ENCODE measurements at regions not wholly inside any gene's neighbourhood (a gene's known extent, or its start where the extent isn't known, plus 50 kb on each side); places are given as distances from the start of the nearest gene placed in this dataset.
"Not testable (repeated sequence)": the region's sequence is repeated elsewhere in the genome, so short reads cannot be mapped to it uniquely, and the experiment has no call there.

- DNase-seq (ENCODE audit: low read depth in 1 of 2, low spot score in 1 of 2); H3K4me1 ChIP-seq; H3K27ac ChIP-seq; FAIRE-seq; H3K9me3 ChIP-seq; H3K4me3 ChIP-seq; POLR2A ChIA-PET; H3K4me2 ChIP-seq; ATAC-seq: not testable (repeated sequence)
- CTCF ChIA-PET = interaction anchor here (1.0 kb wide), 1 partner anchor 154 kb away, joined by 3 read pairs; no protein-coding TSS in a partner anchor
- 80% methylated on average over 25 of the region's 25 CpGs for WGBS (ENCODE audit: missing lambda C conversion rate)
Observed at GRCh38 chr9:6135780-6136179, 79.8 kb upstream of the IL33 start.

- no peak for FAIRE-seq
- POLR2A ChIA-PET = no interaction called here
- 33% methylated on average over 2 of the region's 2 CpGs for WGBS (ENCODE audit: missing lambda C conversion rate)
Observed at GRCh38 chr9:6134661-6135180, 80.9 kb upstream of the IL33 start.

GRCh38 chr9:6133346-6134063 lies 82.1 kb upstream of the IL33 start:
- FAIRE-seq (no peak), DNase-seq (ENCODE audit: low read depth in 1 of 2, low spot score in 1 of 2) (no peak), ATAC-seq (no peak)
- H3K27ac ChIP-seq = no peak overlapping the region
- ChIA-PET CTCF (no interaction called here), POLR2A (no interaction called here)
- no peaks in the 10 kb centered on the region for H3K4me1 ChIP-seq
- no peaks in the 10 kb centered on the region; the same call in 2 of the 3 replicates for H3K9me3 ChIP-seq
- TF ChIP-seq ZSCAN20 (CRISPR knock-in tag; IDR thresholded peaks at IDR 0.05) = no peak
- no peak for TF ChIP-seq NPAS2 (CRISPR knock-in tag; IDR thresholded peaks at IDR 0.05; ENCODE audit: borderline replicate concordance)
- no peak for TF ChIP-seq HMGXB4 (CRISPR knock-in tag; IDR thresholded peaks at IDR 0.05; ENCODE audit: borderline replicate concordance)
- no peak for TF ChIP-seq NR3C1 (IDR thresholded peaks at IDR 0.05)
- TF ChIP-seq FOSB (CRISPR knock-in tag; IDR thresholded peaks at IDR 0.05) = no peak
- no peak for TF ChIP-seq FOXS1 (CRISPR knock-in tag; IDR thresholded peaks at IDR 0.05)
- no peak for TF ChIP-seq CTCF (IDR thresholded peaks at IDR 0.05)
- no peak for TF ChIP-seq BCL3 (IDR thresholded peaks at IDR 0.05)
- no peak for TF ChIP-seq MYC (IDR thresholded peaks at IDR 0.05; ENCODE audit: borderline replicate concordance, low read length)
- no peak for TF ChIP-seq GATA3 (IDR thresholded peaks at IDR 0.05; ENCODE audit: borderline replicate concordance)
- no peak for TF ChIP-seq NFE2L2 (conservative IDR thresholded peaks at IDR 0.05; ENCODE audit: low read length)
- no peak for TF ChIP-seq KDM1A (IDR thresholded peaks at IDR 0.05; ENCODE audit: low read depth)
- no peak for TF ChIP-seq HDAC2 (IDR thresholded peaks at IDR 0.05)
- TF ChIP-seq BHLHE40 (IDR thresholded peaks at IDR 0.05; ENCODE audit: low read depth, low read length) = no peak
- no peak for TF ChIP-seq EP300 (IDR thresholded peaks at IDR 0.05)
- no peak for TF ChIP-seq KDM5A (IDR thresholded peaks at IDR 0.05)
- no peak for TF ChIP-seq FOSL2 (IDR thresholded peaks at IDR 0.05)
- TF ChIP-seq FOSL2 (CRISPR knock-in tag; IDR thresholded peaks at IDR 0.05) = no peak
- H3K4me2 ChIP-seq = no peak overlapping the region
- H3K4me3 ChIP-seq = no peak overlapping the region
- WGBS (ENCODE audit: missing lambda C conversion rate) = 64% methylated on average over 5 of the region's 5 CpGs

More at GRCh38 chr9:6134661-6135180, 80.9 kb upstream of the IL33 start:
- no peak overlapping the region for H3K4me3 ChIP-seq
- CTCF ChIA-PET = interaction anchor here (0.8 to 1.0 kb wide), 2 partner anchors 27 to 155 kb away, joined by 3 to 4 read pairs; no protein-coding TSS in a partner anchor
- DNase-seq (ENCODE audit: low read depth in 1 of 2, low spot score in 1 of 2) (no peak), ATAC-seq (no peak)
- TF ChIP-seq CBX8 (IDR thresholded peaks at IDR 0.05) (no peak), FOSB (CRISPR knock-in tag; IDR thresholded peaks at IDR 0.05) (no peak), EHF (CRISPR knock-in tag; IDR thresholded peaks at IDR 0.05) (no peak), E2F6 (IDR thresholded peaks at IDR 0.05; ENCODE audit: borderline replicate concordance, low read depth) (no peak), JUNB (IDR thresholded peaks at IDR 0.05) (no peak)
- H3K9me3 ChIP-seq = no peaks in the 10 kb centered on the region; the same call in 2 of the 3 replicates
- no peak overlapping the region for H3K4me2 ChIP-seq
- no peak overlapping the region for H3K27ac ChIP-seq
- no peaks in the 10 kb centered on the region for H3K4me1 ChIP-seq
